Mesenchymal stem cell (in vitro differentiated cells and primary cell): ENCODE measurements at regions not wholly inside any gene's neighbourhood (a gene's known extent, or its start where the extent isn't known, plus 50 kb on each side); places are given as distances from the start of the nearest gene placed in this dataset.

Experiments used
- DNase-seq: peaks from one replicate; pipeline ENCODE4 v3.0.0-alpha.2; 2013
- H2AFZ ChIP-seq: one replicate; pipeline ENCODE4 v1.6.1; 2013; ENCODE audit warnings: low read depth, mild to moderate bottlenecking, control low read depth, inconsistent platforms, low read length, moderate library complexity
- H2AK5ac ChIP-seq: 2 replicates; pipeline ENCODE4 v1.6.1; 2013; ENCODE audit warnings: low read length, moderate library complexity, mild to moderate bottlenecking, inconsistent platforms; ENCODE audit not compliant: severe bottlenecking
- H2BK120ac ChIP-seq: one replicate; pipeline ENCODE4 v1.6.1; 2013; ENCODE audit warnings: low read depth, mild to moderate bottlenecking, inconsistent platforms, low read length, moderate library complexity
- H2BK12ac ChIP-seq, 2 experiments: one replicate each; pipeline ENCODE4 v1.6.1; 2013; ENCODE audit warnings: inconsistent platforms in 2 of 2, low read length in 2 of 2, mild to moderate bottlenecking in 2 of 2, moderate library complexity in 2 of 2, control low read depth in 1 of 2
- H2BK15ac ChIP-seq: one replicate; pipeline ENCODE4 v1.6.1; 2013; ENCODE audit warnings: mild to moderate bottlenecking, low read depth, inconsistent platforms; ENCODE audit not compliant: poor library complexity, severe bottlenecking
- H2BK5ac ChIP-seq: 2 replicates; pipeline ENCODE4 v1.6.1; 2013; ENCODE audit warnings: low read depth, mild to moderate bottlenecking, low read length, control low read depth, inconsistent platforms; ENCODE audit not compliant: poor library complexity, severe bottlenecking
- H3K14ac ChIP-seq, 2 experiments: one replicate each; pipeline ENCODE4 v1.6.1; 2013; ENCODE audit warnings: inconsistent platforms in 2 of 2, low read length in 2 of 2, control low read depth in 1 of 2, mild to moderate bottlenecking in 1 of 2, moderate library complexity in 1 of 2
- H3K18ac ChIP-seq, 2 experiments: one replicate each; pipeline ENCODE4 v1.6.1; 2013; ENCODE audit warnings: inconsistent platforms in 2 of 2, low read length in 2 of 2, control low read depth in 1 of 2, low read depth in 1 of 2, mild to moderate bottlenecking in 1 of 2
- H3K23ac ChIP-seq, 2 experiments: one replicate each; pipeline ENCODE4 v1.6.1; 2013; ENCODE audit warnings: inconsistent platforms in 2 of 2, low read length in 2 of 2, mild to moderate bottlenecking in 2 of 2, moderate library complexity in 2 of 2, control low read depth in 1 of 2
- H3K27ac ChIP-seq: 2 replicates; pipeline ENCODE4 v1.5.1; 2013; ENCODE audit warnings: mild to moderate bottlenecking, moderate library complexity, low read length, control low read depth, inconsistent platforms; ENCODE audit not compliant: poor library complexity, severe bottlenecking
- H3K27me3 ChIP-seq, 2 experiments: 2 replicates each; pipeline versions ENCODE4 v1.6.1 to v1.7.0; 2013; ENCODE audit warnings: low read length in 2 of 2, mild to moderate bottlenecking in 2 of 2, moderate library complexity in 2 of 2, control low read depth in 1 of 2, inconsistent platforms in 1 of 2; ENCODE audit not compliant: control insufficient read depth in 1 of 2, insufficient read depth in 1 of 2
- H3K36me3 ChIP-seq, 2 experiments: 2 replicates each; pipeline versions ENCODE4 v1.6.1 to v1.7.0; 2013; ENCODE audit warnings: low read length in 2 of 2, control low read depth in 1 of 2, inconsistent platforms in 1 of 2, low read depth in 1 of 2, mild to moderate bottlenecking in 1 of 2; ENCODE audit not compliant: insufficient read depth in 2 of 2, control insufficient read depth in 1 of 2
- H3K4ac ChIP-seq, 2 experiments: one replicate each; pipeline ENCODE4 v1.6.1; 2013; ENCODE audit warnings: inconsistent platforms in 2 of 2, low read length in 2 of 2, mild to moderate bottlenecking in 2 of 2, moderate library complexity in 2 of 2, control low read depth in 1 of 2, low read depth in 1 of 2
- H3K4me1 ChIP-seq: 2 replicates; pipeline ENCODE4 v1.6.1; 2013; ENCODE audit warnings: low read depth, low read length, control low read depth; ENCODE audit not compliant: control insufficient read depth, insufficient read depth
- H3K4me2 ChIP-seq: 2 replicates; pipeline ENCODE4 v1.6.1; 2013; ENCODE audit warnings: low read length, mild to moderate bottlenecking, inconsistent platforms; ENCODE audit not compliant: poor library complexity, severe bottlenecking
- H3K4me3 ChIP-seq, 2 experiments: 2 replicates each; pipeline versions ENCODE4 v1.5.1 to v1.7.0; 2013; ENCODE audit warnings: low read length in 2 of 2, mild to moderate bottlenecking in 2 of 2, control low read depth in 1 of 2, low read depth in 1 of 2; ENCODE audit not compliant: insufficient read depth in 1 of 2
- H3K79me1 ChIP-seq: replicated peaks from 2 replicates; pipeline ENCODE4 v1.6.1; 2013; ENCODE audit warnings: mild to moderate bottlenecking, control low read depth, low read length, inconsistent platforms; ENCODE audit not compliant: poor library complexity, severe bottlenecking
- H3K9ac ChIP-seq: 2 replicates; pipeline ENCODE4 v1.7.0; 2013; ENCODE audit warnings: mild to moderate bottlenecking, low read length, moderate library complexity
- H3K9me3 ChIP-seq: 2 replicates; pipeline ENCODE4 v1.7.0; 2013; ENCODE audit warnings: mild to moderate bottlenecking, low read length; ENCODE audit not compliant: control insufficient read depth
- H4K8ac ChIP-seq: one replicate; pipeline ENCODE4 v1.6.1; 2013; ENCODE audit warnings: inconsistent platforms, mild to moderate bottlenecking, low read length, moderate library complexity
- H4K91ac ChIP-seq: one replicate; pipeline ENCODE4 v1.6.1; 2013; ENCODE audit warnings: mild to moderate bottlenecking, low read length, inconsistent platforms
- WGBS: methylation state at CpG from one replicate; pipeline ENCODE4 v1.1.7; 2013; ENCODE audit warnings: mixed read lengths; 5-methylcytosine and 5-hydroxymethylcytosine counted together

DNA sequence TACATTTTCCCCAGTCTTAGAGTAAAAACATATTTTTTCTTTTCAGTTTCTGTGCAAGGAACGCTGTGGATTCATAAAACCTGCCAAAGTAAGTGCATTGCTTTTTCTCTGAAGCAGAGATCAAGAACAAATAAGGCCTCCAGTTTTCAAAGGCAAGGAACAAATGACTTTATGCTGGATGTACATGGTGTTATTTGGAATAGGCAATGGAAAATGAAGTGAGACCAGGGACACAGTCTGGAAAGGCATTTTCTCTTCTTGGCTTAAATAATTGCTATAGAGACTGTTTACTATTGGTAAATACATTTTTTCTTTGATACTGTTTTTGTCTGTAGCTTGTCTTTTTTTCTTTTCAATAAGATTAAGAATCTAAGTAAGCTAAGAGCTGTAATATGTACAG, 725.9 kb upstream of the MDGA2 start:
- no peaks in the 10 kb centered on the region for H3K36me3 ChIP-seq
- 83% methylated on average over 1 of the region's 1 CpG for WGBS
- no peak overlapping the region for H3K9ac ChIP-seq
- no peaks in the 10 kb centered on the region for H3K27me3 ChIP-seq
- H4K8ac ChIP-seq = no peak overlapping the region
- no peak overlapping the region for H2BK120ac ChIP-seq
- no peak overlapping the region for H3K4me2 ChIP-seq
- no peaks in the 10 kb centered on the region for H3K4me1 ChIP-seq
- no peak overlapping the region for H3K4ac ChIP-seq
- H4K91ac ChIP-seq = no peak overlapping the region
- DNase-seq = no peak
- H3K27ac ChIP-seq = no peak overlapping the region
- H3K4me3 ChIP-seq = no peak overlapping the region
- H2BK12ac ChIP-seq = no peak overlapping the region
- H3K23ac ChIP-seq = no peak overlapping the region
- H3K9me3 ChIP-seq = no peaks in the 10 kb centered on the region
- no peak overlapping the region for H2AK5ac ChIP-seq
- no peak overlapping the region for H3K14ac ChIP-seq
- no peak overlapping the region for H3K18ac ChIP-seq
- no peaks in the 10 kb centered on the region for H3K79me1 ChIP-seq
- no peak overlapping the region for H2BK15ac ChIP-seq
- H2AFZ ChIP-seq = no peak overlapping the region
- no peak overlapping the region for H2BK5ac ChIP-seq

DNA sequence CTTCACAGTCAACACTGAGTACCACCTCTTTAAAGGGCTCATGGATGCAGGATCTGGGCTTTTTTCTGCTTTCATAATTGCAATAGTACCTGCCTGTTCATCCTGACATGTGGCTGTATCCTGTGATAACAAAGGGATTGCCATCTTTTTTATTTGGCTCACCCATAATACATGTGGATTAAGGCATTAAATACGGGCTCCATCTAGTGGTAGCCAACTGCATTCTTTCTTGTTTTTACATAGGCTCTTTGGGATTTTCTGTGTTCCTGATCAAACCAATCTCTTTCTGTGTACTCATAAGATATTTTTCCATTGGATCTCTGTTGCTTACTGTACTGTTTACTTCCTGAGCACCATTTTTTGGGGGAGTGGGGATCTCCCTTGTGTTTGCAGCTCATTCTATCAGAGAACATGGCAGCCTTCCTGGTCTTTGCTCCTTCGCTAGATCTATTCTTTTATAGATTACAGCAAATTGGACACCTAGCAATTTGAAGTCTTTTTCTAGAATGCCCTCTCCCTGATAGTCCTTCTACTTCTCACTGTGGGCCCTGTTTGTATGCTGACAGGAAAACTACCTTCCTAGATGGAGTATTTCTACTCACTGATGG, 723.4 kb upstream of the MDGA2 start:
- Histone ChIP-seq H3K23ac (no peak overlapping the region), H3K4ac (no peak overlapping the region), H3K27me3 (no peaks in the 10 kb centered on the region), H2AK5ac (no peak overlapping the region), H3K14ac (no peak overlapping the region), H2BK120ac (no peak overlapping the region), H3K18ac (no peak overlapping the region), H3K79me1 (no peaks in the 10 kb centered on the region), H2BK15ac (no peak overlapping the region), H2BK12ac (no peak overlapping the region), H2AFZ (no peak overlapping the region), H3K4me2 (no peak overlapping the region), H4K8ac (no peak overlapping the region), H3K4me3 (no peak overlapping the region), H3K4me1 (no peaks in the 10 kb centered on the region), H2BK5ac (no peak overlapping the region), H3K27ac (no peak overlapping the region), H3K36me3 (no peaks in the 10 kb centered on the region), H3K9ac (no peak overlapping the region), H3K9me3 (no peaks in the 10 kb centered on the region), H4K91ac (no peak overlapping the region)
- WGBS = 50% methylated on average over 2 of the region's 2 CpGs
- DNase-seq = peak; percentile 68

DNA sequence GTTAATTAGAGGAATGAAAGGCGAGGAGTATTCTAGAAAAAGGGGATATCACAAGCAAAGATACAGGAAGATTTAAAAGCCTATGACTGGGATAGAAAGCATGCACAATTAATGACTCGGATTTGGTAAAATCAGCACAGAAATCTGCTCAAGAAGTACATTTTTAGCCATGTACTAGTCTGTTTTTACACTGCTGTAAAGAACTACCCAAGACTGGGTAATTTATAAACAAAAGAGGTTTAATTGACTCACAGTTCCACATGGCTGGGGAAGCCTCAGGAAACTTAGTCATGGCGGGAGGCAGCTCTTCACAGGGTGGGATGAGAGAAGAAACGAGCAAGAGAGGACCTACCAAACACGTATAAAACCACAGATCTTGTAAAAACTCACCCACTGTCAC, 716.3 kb upstream of the MDGA2 start:
- Histone ChIP-seq H4K91ac (no peak overlapping the region), H3K79me1 (no peaks in the 10 kb centered on the region), H3K4me1 (no peaks in the 10 kb centered on the region), H3K27me3 (no peaks in the 10 kb centered on the region), H3K4me3 (no peak overlapping the region), H3K4ac (no peak overlapping the region), H3K27ac (no peak overlapping the region), H2AK5ac (no peak overlapping the region), H3K36me3 (no peaks in the 10 kb centered on the region), H3K23ac (no peak overlapping the region), H3K4me2 (no peak overlapping the region), H3K18ac (no peak overlapping the region), H3K9ac (no peak overlapping the region), H2BK5ac (no peak overlapping the region), H2BK12ac (no peak overlapping the region), H3K14ac (no peak overlapping the region), H2BK15ac (no peak overlapping the region), H2AFZ (no peak overlapping the region), H4K8ac (no peak overlapping the region), H2BK120ac (no peak overlapping the region), H3K9me3 (no peaks in the 10 kb centered on the region)
- 38% methylated on average over 1 of the region's 5 CpGs for WGBS
- peak; percentile 58 for DNase-seq

- H3K14ac ChIP-seq = no peak overlapping the region
- DNase-seq = no peak
- no peak overlapping the region for H2BK120ac ChIP-seq
- no peaks in the 10 kb centered on the region for H3K36me3 ChIP-seq
- no peak overlapping the region for H2BK5ac ChIP-seq
- no peak overlapping the region for H3K23ac ChIP-seq
- no peak overlapping the region for H3K27ac ChIP-seq
- 100% methylated on average over 2 of the region's 2 CpGs for WGBS
- no peak overlapping the region for H4K8ac ChIP-seq
- H3K9me3 ChIP-seq = no peaks in the 10 kb centered on the region
- no peaks in the 10 kb centered on the region for H3K27me3 ChIP-seq
- no peak overlapping the region for H2AK5ac ChIP-seq
- H2AFZ ChIP-seq = no peak overlapping the region
- no peak overlapping the region for H2BK15ac ChIP-seq
- no peak overlapping the region for H3K4me2 ChIP-seq
- no peak overlapping the region for H3K4me3 ChIP-seq
- H3K79me1 ChIP-seq = no peaks in the 10 kb centered on the region
- no peak overlapping the region for H2BK12ac ChIP-seq
- no peak overlapping the region for H3K18ac ChIP-seq
- no peak overlapping the region for H3K4ac ChIP-seq
- H4K91ac ChIP-seq = no peak overlapping the region
- no peak overlapping the region for H3K9ac ChIP-seq
- no peaks in the 10 kb centered on the region for H3K4me1 ChIP-seq
Observed at GRCh38 chr14:48390346-48390745, 714.9 kb upstream of the MDGA2 start.
